ENCODE measurements at regions not wholly inside any gene's neighbourhood (a gene's known extent, or its start where the extent isn't known, plus 50 kb on each side); places are given as distances from the start of the nearest gene placed in this dataset.

DNA sequence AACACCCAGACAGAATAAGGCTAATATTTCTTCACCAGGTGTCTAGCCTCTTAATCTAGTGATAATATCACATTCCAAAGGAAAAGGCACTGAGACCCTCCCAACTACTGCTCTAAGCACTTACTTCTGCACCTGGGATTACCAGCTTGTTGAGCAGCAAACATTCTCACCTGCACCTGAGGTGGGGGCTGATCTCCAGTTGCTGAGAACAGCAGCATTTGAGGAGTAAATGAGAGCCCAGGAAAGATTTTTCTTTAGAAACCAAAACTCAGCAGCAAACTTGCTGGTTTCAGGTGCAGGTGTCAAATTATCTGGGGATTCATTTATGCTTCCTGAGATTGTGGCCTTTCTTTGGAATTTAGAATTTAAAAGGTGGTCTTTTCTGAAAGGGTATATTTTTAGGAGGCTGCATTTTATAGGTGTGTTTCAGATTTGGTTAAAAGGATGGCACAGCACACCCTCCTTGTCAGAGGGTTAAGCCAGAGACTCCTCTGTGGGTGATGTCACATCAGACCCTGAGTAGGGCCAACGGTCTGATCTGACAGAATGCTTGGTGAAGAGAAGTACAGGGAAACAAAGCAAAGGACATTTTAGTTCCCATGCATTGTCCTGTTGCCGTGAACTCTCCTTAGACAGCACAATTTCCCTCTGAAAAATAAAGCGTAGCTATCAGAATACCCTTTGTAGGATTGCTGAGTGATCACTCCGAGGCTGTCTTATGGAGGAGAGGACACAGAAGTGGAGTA is 411.0 kb upstream of the ATP11B start:
- Histone ChIP-seq H2AFZ (ENCODE audit: low read depth, low read length) (no peak overlapping the region), H3K9me1 (replicated peaks; ENCODE audit: control insufficient read depth, extremely low read depth, insufficient read depth, low read length) (no peaks in the 10 kb centered on the region), H3K27ac (ENCODE audit: insufficient read depth, low read depth, low read length) (no peak overlapping the region), H3K9ac (replicated peaks; ENCODE audit: extremely low read depth, insufficient read depth, low read length) (no peak overlapping the region), H3K27me3 (ENCODE audit: control insufficient read depth in 2 of 2, insufficient read depth in 2 of 2, low read length in 2 of 2) (no peaks in the 10 kb centered on the region), H3K4me3 (replicated peaks in 1 of 3; ENCODE audit: insufficient read depth in 1 of 3, low read depth in 1 of 3, low read length in 3 of 3) (no peak overlapping the region), H3K9me3 (replicated peaks; ENCODE audit: control insufficient read depth, insufficient read depth, low read length) (no peaks in the 10 kb centered on the region), H3K4me1 (ENCODE audit: control insufficient read depth, extremely low read depth, insufficient read depth, low read length) (no peaks in the 10 kb centered on the region), H3K79me2 (ENCODE audit: control insufficient read depth, insufficient read depth, low read length) (no peaks in the 10 kb centered on the region), H3K36me3 (ENCODE audit: control insufficient read depth in 2 of 2, extremely low read depth in 1 of 2, insufficient read depth in 2 of 2, low read length in 2 of 2) (no peaks in the 10 kb centered on the region), H3K4me2 (ENCODE audit: insufficient read depth, low read length) (no peak overlapping the region), H4K20me1 (replicated peaks; ENCODE audit: control insufficient read depth, extremely low read depth, insufficient read depth, low read length) (no peaks in the 10 kb centered on the region)
- intact Hi-C loops (cut with micrococcal nuclease) = no loop called here
- CTCF ChIA-PET = interaction anchor here (1.3 kb wide), 1 partner anchor 18 kb away, joined by 3 read pairs; no protein-coding TSS in a partner anchor
- DNase-seq (ENCODE audit: low read depth, low spot score) (no peak), FAIRE-seq (no peak)
- no peak for TF ChIP-seq FOS (IDR thresholded peaks at IDR 0.05; ENCODE audit: borderline replicate concordance, insufficient read depth, low read length)
- dilution Hi-C loops (cut with MboI; ENCODE audit: extremely low pct_ligation_motif_present, low sequenced_read_pairs) = no loop called here
- BruUV-seq (replicated peaks) = no TSS peak
- POLR2A ChIA-PET = no interaction called here

DNA sequence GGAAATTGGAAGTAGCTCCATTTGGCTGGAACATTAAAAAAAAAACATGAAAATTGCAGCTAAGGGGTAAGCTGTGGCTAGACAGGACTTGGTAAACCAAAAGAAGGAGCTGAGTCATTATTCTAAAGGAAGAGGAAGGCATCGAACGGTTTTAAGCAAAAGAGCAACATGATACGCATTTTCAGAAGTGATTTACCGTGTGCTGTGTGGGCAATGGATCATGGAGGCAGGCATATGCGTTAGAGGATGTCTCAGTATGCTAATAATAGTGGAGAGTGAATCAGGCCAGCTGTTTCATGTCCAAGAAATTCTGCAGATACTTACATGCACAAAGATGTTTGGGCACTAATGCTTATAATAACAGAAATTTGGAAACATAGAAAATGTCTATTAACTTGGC is 409.1 kb upstream of the ATP11B start:
- no peak overlapping the region for H3K27ac ChIP-seq (ENCODE audit: insufficient read depth, low read depth, low read length)
- no peaks in the 10 kb centered on the region for H3K36me3 ChIP-seq (ENCODE audit: control insufficient read depth in 2 of 2, extremely low read depth in 1 of 2, insufficient read depth in 2 of 2, low read length in 2 of 2)
- TF ChIP-seq MYC (IDR thresholded peaks at IDR 0.05; ENCODE audit: low read depth, low read length) (no peak), MAX (IDR thresholded peaks at IDR 0.05; ENCODE audit: insufficient read depth, insufficient read length) (no peak), POLR2AphosphoS5 (IDR thresholded peaks at IDR 0.05; ENCODE audit: insufficient read depth, low read depth, low read length) (no peak), FOS (IDR thresholded peaks at IDR 0.05; ENCODE audit: borderline replicate concordance, insufficient read depth, low read length) (no peak), GATA2 (IDR thresholded peaks at IDR 0.05; ENCODE audit: insufficient read depth, insufficient read length, low read depth, low read length) (no peak), POLR2A (IDR thresholded peaks at IDR 0.05; ENCODE audit: low read depth, low read length) (no peak), EZH2 (IDR thresholded peaks at IDR 0.05; ENCODE audit: borderline replicate concordance, low read depth, low read length, severe bottlenecking) (no peak), JUN (IDR thresholded peaks at IDR 0.05; ENCODE audit: borderline replicate concordance, insufficient read depth, insufficient read length, low read depth) (no peak), CTCF (IDR thresholded peaks at IDR 0.05; ENCODE audit: extremely low read depth in 1 of 2, insufficient read depth in 1 of 2, low read depth in 1 of 2, low read length in 2 of 2) (no peak)
- H3K79me2 ChIP-seq (ENCODE audit: control insufficient read depth, insufficient read depth, low read length) = no peaks in the 10 kb centered on the region
- dilution Hi-C loops (cut with MboI; ENCODE audit: extremely low pct_ligation_motif_present, low sequenced_read_pairs) = no loop called here
- no TSS peak for BruUV-seq (replicated peaks)
- H3K27me3 ChIP-seq (ENCODE audit: control insufficient read depth in 2 of 2, insufficient read depth in 2 of 2, low read length in 2 of 2) = no peaks in the 10 kb centered on the region
- H3K9me1 ChIP-seq (replicated peaks; ENCODE audit: control insufficient read depth, extremely low read depth, insufficient read depth, low read length) = no peaks in the 10 kb centered on the region
- no peak overlapping the region for H2AFZ ChIP-seq (ENCODE audit: low read depth, low read length)
- no peak overlapping the region for H3K4me2 ChIP-seq (ENCODE audit: insufficient read depth, low read length)
- H3K4me3 ChIP-seq (replicated peaks in 1 of 3; ENCODE audit: insufficient read depth in 1 of 3, low read depth in 1 of 3, low read length in 3 of 3) = no peak overlapping the region
- FAIRE-seq = no peak
- ChIA-PET POLR2A (no interaction called here), CTCF (no interaction called here)
- H3K9me3 ChIP-seq (replicated peaks; ENCODE audit: control insufficient read depth, insufficient read depth, low read length) = no peaks in the 10 kb centered on the region
- no peaks in the 10 kb centered on the region for H3K4me1 ChIP-seq (ENCODE audit: control insufficient read depth, extremely low read depth, insufficient read depth, low read length)
- DNase-seq (ENCODE audit: low read depth, low spot score) = no peak
- intact Hi-C loops (cut with micrococcal nuclease) = no loop called here
- H3K9ac ChIP-seq (replicated peaks; ENCODE audit: extremely low read depth, insufficient read depth, low read length) = no peak overlapping the region
- no peaks in the 10 kb centered on the region for H4K20me1 ChIP-seq (replicated peaks; ENCODE audit: control insufficient read depth, extremely low read depth, insufficient read depth, low read length)
